Pancreas (tissue), 10 donors: ENCODE measurements at regions not wholly inside any gene's neighbourhood (a gene's known extent, or its start where the extent isn't known, plus 50 kb on each side); places are given as distances from the start of the nearest gene placed in this dataset.

ENCODE experiments used
- ATAC-seq, 4 donors: fragments of 200-7000 bp; cut with Tn5 transposase; one replicate each; pipeline versions ENCODE4 v1.8.0 to v1.9.1; 2020; ENCODE audit warnings: mild to moderate bottlenecking in 4 of 4, moderate library complexity in 4 of 4
- DNase-seq, 6 donors: peaks; one replicate each; pipeline ENCODE4 v3.0.0-alpha.2; 2020
- FAIRE-seq: peaks from 2 replicates; lab custom pipeline; 2012; peaks lifted over from hg19 to GRCh38; lab: Jason Lieb, UNC
- H3K27ac ChIP-seq, 4 donors: fragments of 200-600 bp; sonication (generic); 1 replicate in 3 of 4; 2 replicates in 1 of 4; pipeline versions ENCODE4 v1.5.0 to v1.8.0; 2020
- H3K27me3 ChIP-seq, 4 donors: fragments of 200-600 bp; one replicate each; pipeline ENCODE4 v1.8.0; 2021
- H3K36me3 ChIP-seq, 3 donors: fragments of 200-600 bp; sonication (generic) in 1 of 3; one replicate each; pipeline versions ENCODE4 v1.5.0 to v1.8.0; 2020 to 2021
- H3K4me1 ChIP-seq, 3 donors: fragments of 200-600 bp; one replicate each; pipeline ENCODE4 v1.8.0; 2021
- H3K4me3 ChIP-seq, 4 donors: fragments of 200-600 bp; sonication (generic) in 2 of 4; one replicate each; pipeline versions ENCODE4 v1.5.0 to v1.8.0; 2020 to 2021
- H3K9me3 ChIP-seq, 4 donors: fragments of 200-600 bp; one replicate each; pipeline ENCODE4 v1.8.0; 2021
- CTCF ChIP-seq, 4 donors: fragments of 200-600 bp; sonication (generic) in 3 of 4; IDR thresholded peaks; one replicate each; pipeline versions ENCODE4 v1.5.0 to v1.8.0; 2021; ENCODE audit warnings: antibody characterized with exemption in 4 of 4
- WGBS, 2 donors: extraction: QIAGEN DNeasy Blood & Tissue Kit; methylation state at CpG; one replicate each; pipeline ENCODE4 v1.1.7; 2013; 5-methylcytosine and 5-hydroxymethylcytosine counted together
- intact Hi-C, 3 donors: fragments of 100-400 bp; cut with DNase I; formaldehyde crosslinking; loops; one replicate each; pipeline versions ENCODE4 v1.11.1 to v1.14.2; 2022
- donor health status: healthy with polysubstance abuse.
- donor health status: DM: no; HTN: no; CAD: no; lungs with moderate emphysema.
- donor health status: DM: no; HTN: no; CAD: no.
- donor health status: control.
- donor health status: control.
- donor health status: Bipolar disorder and iron deficiency.
- donor health status: DM: yes; HTN: yes; CAD: no.
- donor health status: DM: no; HTN: no; CAD: no.
- donor health status: DM: no; HTN: no; CAD: no.
- donor health status: DM: yes; HTN: yes; CAD: no.

DNA sequence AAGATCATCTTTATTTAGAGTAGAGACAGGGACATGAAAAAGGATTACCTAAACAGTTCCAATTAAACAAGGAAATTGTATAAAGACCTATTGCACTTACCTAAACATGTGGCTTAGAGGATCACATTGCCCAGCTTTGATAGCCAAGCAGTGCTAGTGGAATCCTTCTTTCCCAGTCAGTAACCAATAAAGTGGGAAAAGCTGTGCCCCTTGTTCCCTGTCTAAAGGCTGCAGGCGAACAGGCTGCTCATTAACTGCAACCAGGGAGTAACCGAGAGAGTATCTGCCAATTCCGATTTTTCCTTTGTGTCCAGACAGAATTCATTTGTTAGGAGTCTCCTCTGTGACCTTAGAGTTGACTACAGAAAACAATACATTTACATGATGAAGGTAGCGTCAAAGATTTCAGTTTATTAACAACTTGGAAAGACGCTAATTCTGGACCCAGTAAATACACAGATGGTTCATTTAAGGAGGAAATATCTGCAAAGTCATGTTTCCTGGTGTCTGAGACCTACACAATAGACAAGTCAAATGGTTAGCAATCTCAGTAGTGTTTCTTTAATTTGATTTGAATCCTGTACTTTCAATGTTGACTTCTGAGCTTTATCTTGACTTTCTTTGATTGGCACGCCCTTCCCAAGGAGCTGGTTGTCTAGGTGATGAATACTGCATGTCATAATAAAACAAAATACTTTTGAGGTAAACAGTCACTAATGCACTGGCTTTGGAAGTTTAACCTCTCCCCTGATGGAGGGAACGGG is 57.3 kb upstream of the MET start:
- no peak overlapping the region for H3K27ac ChIP-seq
- ATAC-seq (peak; percentile 29 to 73 (median 38)), DNase-seq (no peak)

DNA sequence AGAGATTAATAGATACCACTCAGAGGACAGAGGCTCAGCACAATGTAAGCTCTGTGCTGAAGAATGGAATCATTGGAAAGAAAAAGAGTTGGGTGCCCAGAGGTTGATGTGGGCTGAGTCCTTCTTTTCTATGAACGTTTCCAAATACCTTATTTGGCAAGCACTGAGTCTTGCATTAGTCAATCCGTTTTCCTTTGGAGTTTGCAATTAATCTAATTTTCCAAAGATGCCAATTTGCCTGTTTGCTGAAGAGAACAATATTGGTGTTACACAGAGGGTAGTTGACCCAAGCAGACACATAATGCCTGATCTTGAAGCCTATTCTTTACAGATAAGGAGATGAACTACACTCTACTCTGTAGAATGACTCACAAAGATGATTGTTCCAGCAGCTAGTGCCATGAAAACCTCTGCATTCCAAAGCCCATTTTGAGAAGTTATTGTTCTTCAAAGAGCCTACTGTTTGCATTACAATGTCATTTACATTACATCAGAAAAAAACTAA is 55.4 kb upstream of the MET start:
- Histone ChIP-seq H3K4me3 (no peak overlapping the region), H3K4me1 (peaks cover 5 to 15% (median 12%) of the 10 kb centered on the region in 3 donors), H3K36me3 (no peaks in the 10 kb centered on the region), H3K27me3 (no peaks in the 10 kb centered on the region), H3K9me3 (no peaks in the 10 kb centered on the region), H3K27ac (no peak overlapping the region)
- ATAC-seq (peak in 3 of 4 donors; percentile 42 to 47 (median 44)), FAIRE-seq (no peak), DNase-seq (no peak)
- intact Hi-C loops = no loop called here
- WGBS, 2 donors = 7 to 12% methylated on average over 2 of the region's 2 CpGs
- TF ChIP-seq CTCF (IDR thresholded peaks at IDR 0.05) = no peak

More for the DNA sequence above, 57.3 kb upstream of the MET start:
- Histone ChIP-seq H3K4me3 (no peak overlapping the region), H3K27me3 (no peaks in the 10 kb centered on the region), H3K9me3 (no peaks in the 10 kb centered on the region), H3K4me1 (peaks cover 5 to 15% (median 12%) of the 10 kb centered on the region in 3 donors), H3K36me3 (no peaks in the 10 kb centered on the region)
- 60 to 65% methylated on average over 7 of the region's 7 CpGs for WGBS, 2 donors
- intact Hi-C loops = no loop called here
- no peak for TF ChIP-seq CTCF (IDR thresholded peaks at IDR 0.05)
- no peak for FAIRE-seq

GRCh38 chr7:116617878-116618277 is 54.1 kb upstream of the MET start:
- intact Hi-C loops = no loop called here
- Histone ChIP-seq H3K9me3 (no peaks in the 10 kb centered on the region), H3K4me3 (no peak overlapping the region), H3K27me3 (no peaks in the 10 kb centered on the region), H3K27ac (peak overlapping the region in 1 of 4 donors; percentile 13), H3K36me3 (no peaks in the 10 kb centered on the region), H3K4me1 (peaks cover 5 to 15% (median 12%) of the 10 kb centered on the region in 3 donors)
- no peak for DNase-seq
- FAIRE-seq = no peak
- WGBS, 2 donors = 21 to 25% methylated on average over 4 of the region's 4 CpGs
- ATAC-seq = peak; percentile 36 to 76 (median 61)
- TF ChIP-seq CTCF (IDR thresholded peaks at IDR 0.05) = no peak

DNA sequence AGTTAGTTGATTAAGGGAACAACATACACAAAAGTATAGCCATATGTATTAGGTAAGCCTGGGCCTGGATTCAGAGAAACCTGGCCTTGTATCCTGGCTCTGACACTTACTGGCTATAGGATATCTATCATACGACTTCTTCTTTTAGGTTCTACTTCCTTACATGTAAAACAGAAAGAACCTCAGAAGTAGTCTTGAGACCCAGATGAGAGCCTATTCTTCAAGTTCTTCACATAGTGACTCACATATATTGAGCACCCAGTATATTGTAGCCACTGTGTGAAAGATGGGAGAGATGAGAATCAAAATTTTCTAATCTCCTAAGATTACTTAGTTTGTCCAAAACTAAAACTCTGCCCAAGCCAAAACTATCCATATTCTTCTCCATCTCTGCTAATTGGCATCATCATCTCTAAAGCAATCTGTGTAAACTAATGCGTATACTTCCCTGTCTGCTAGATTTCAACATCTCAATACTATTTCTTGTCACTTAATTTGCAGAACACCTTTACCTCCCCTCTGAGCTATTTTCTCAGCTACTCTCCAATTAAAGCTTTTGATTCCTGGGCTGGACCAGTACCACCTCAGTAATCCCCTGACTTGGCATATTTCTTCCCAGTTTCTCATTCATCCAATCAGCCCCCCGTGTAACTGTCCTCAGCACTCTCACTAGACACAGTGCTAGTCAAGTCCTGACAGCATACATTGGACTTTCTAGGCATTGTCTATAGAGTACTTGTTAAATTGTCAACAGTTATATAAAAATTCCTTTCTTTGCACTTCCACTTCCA is 53.5 kb upstream of the MET start:
- FAIRE-seq = no peak
- intact Hi-C loops = no loop called here
- Histone ChIP-seq H3K27me3 (no peaks in the 10 kb centered on the region), H3K36me3 (no peaks in the 10 kb centered on the region), H3K4me3 (no peak overlapping the region), H3K27ac (peak overlapping the region in 1 of 4 donors; percentile 13), H3K9me3 (no peaks in the 10 kb centered on the region), H3K4me1 (peaks cover 5 to 15% (median 12%) of the 10 kb centered on the region in 3 donors)
- peak in 2 of 4 donors; percentile 9 to 13 for ATAC-seq
- DNase-seq = no peak
- TF ChIP-seq CTCF (IDR thresholded peaks at IDR 0.05) = no peak
- 83 to 84% methylated on average over 3 of the region's 3 CpGs for WGBS, 2 donors
